Stomach (tissue), 8 donors: ENCODE measurements at regions not wholly inside any gene's neighbourhood (a gene's known extent, or its start where the extent isn't known, plus 50 kb on each side); places are given as distances from the start of the nearest gene placed in this dataset.

Source experiments
- DNase-seq, 2 donors: peaks; one replicate each; pipeline versions ENCODE4 v3.0.0 to v3.0.0-alpha.2; 2013 to 2019
- H3K27ac ChIP-seq, 5 donors: fragments of 200-600 bp in 4 of 5; sonication (generic) in 4 of 5; one replicate each; pipeline ENCODE4 v1.5.1; 2013 to 2019; ENCODE audit warnings: mild to moderate bottlenecking in 1 of 5, moderate library complexity in 1 of 5
- H3K27me3 ChIP-seq, 3 donors: fragments of 200-600 bp; sonication (generic); one replicate each; pipeline ENCODE4 v1.5.1; 2017 to 2019; ENCODE audit warnings: mixed run types in 1 of 3
- H3K36me3 ChIP-seq, 4 donors: fragments of 200-600 bp; sonication (generic); 1 replicate in 3 of 4; 2 replicates in 1 of 4; pipeline ENCODE4 v1.5.1; 2016 to 2019
- H3K4me1 ChIP-seq, 4 donors: fragments of 200-600 bp; sonication (generic); one replicate each; pipeline ENCODE4 v1.5.1; 2016 to 2019
- H3K4me3 ChIP-seq, 4 donors: fragments of 200-600 bp; sonication (generic) in 3 of 4; one replicate each; pipeline ENCODE4 v1.5.1; 2016 to 2019; ENCODE audit warnings: mild to moderate bottlenecking in 1 of 4
- H3K9me3 ChIP-seq, 4 donors: fragments of 200-600 bp; sonication (generic); one replicate each; pipeline ENCODE4 v1.5.1; 2016 to 2019
- EP300 ChIP-seq: sonication (generic); formaldehyde crosslinking; IDR thresholded peaks from one replicate; pipeline ENCODE4 v1.6.1; 2017; ENCODE audit warnings: antibody characterized with exemption
- POLR2A ChIP-seq, 4 donors: fragments of 450-650 bp; IDR thresholded peaks; one replicate each; pipeline ENCODE4 v1.6.1; 2016; ENCODE audit warnings: antibody characterized with exemption in 4 of 4, control low read depth in 2 of 4, mild to moderate bottlenecking in 1 of 4, moderate library complexity in 1 of 4
- POLR2AphosphoS5 ChIP-seq, 3 donors: sonication (generic); formaldehyde crosslinking; IDR thresholded peaks; one replicate each; pipeline ENCODE4 v1.6.1; 2016; ENCODE audit warnings: antibody characterized with exemption in 3 of 3
- WGBS, 5 donors: extraction: QIAGEN DNeasy Blood & Tissue Kit in 3 of 5; methylation state at CpG; one replicate each; pipeline versions ENCODE4 v1.1.5 to v1.1.7; 2013 to 2018; 5-methylcytosine and 5-hydroxymethylcytosine counted together
- intact Hi-C: fragments of 100-400 bp; cut with DNase I; formaldehyde crosslinking; loops from one replicate; pipeline ENCODE4 v1.15.1; 2023; ENCODE audit warnings: low total_unique reads
- TF ChIP-seq, protein P1 (sequence below), 7 experiments: fragments of 450-650 bp in 4 of 7; fragments of 200-600 bp in 3 of 7; sonication (generic) in 3 of 7; IDR thresholded peaks; one replicate each; pipeline ENCODE4 v1.5.1; 2016 to 2019; ENCODE audit warnings: antibody characterized with exemption in 7 of 7, control low read depth in 2 of 7, mild to moderate bottlenecking in 1 of 7
- donor health status: healthy with polysubstance abuse.
- donor health status: Bipolar disorder and iron deficiency.
- donor health status: healthy.

- WGBS, 5 donors: 41 to 76% (median 45%) methylated on average over 1 of the region's 1 CpG
- H3K27ac ChIP-seq: no peak overlapping the region
- no peak for DNase-seq
- no peak overlapping the region for H3K4me3 ChIP-seq
- peaks cover 0 to 9% (median 0%) of the 10 kb centered on the region in 4 donors for H3K9me3 ChIP-seq
- H3K27me3 ChIP-seq: no peaks in the 10 kb centered on the region
- H3K36me3 ChIP-seq: no peaks in the 10 kb centered on the region
- no peaks in the 10 kb centered on the region for H3K4me1 ChIP-seq
- TF ChIP-seq, protein P1, sequence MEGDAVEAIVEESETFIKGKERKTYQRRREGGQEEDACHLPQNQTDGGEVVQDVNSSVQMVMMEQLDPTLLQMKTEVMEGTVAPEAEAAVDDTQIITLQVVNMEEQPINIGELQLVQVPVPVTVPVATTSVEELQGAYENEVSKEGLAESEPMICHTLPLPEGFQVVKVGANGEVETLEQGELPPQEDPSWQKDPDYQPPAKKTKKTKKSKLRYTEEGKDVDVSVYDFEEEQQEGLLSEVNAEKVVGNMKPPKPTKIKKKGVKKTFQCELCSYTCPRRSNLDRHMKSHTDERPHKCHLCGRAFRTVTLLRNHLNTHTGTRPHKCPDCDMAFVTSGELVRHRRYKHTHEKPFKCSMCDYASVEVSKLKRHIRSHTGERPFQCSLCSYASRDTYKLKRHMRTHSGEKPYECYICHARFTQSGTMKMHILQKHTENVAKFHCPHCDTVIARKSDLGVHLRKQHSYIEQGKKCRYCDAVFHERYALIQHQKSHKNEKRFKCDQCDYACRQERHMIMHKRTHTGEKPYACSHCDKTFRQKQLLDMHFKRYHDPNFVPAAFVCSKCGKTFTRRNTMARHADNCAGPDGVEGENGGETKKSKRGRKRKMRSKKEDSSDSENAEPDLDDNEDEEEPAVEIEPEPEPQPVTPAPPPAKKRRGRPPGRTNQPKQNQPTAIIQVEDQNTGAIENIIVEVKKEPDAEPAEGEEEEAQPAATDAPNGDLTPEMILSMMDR (IDR thresholded peaks at IDR 0.05): no peak
- TF ChIP-seq POLR2A (IDR thresholded peaks at IDR 0.05) (no peak), EP300 (no peak), POLR2AphosphoS5 (IDR thresholded peaks at IDR 0.05) (no peak)
- intact Hi-C loops: no loop called here
Observed at GRCh38 chr6:105824732-105825131, 261.4 kb upstream of the PRDM1 start.

- Histone ChIP-seq H3K27me3 (no peaks in the 10 kb centered on the region), H3K27ac (no peak overlapping the region), H3K9me3 (peaks cover 0 to 5% (median 0%) of the 10 kb centered on the region in 4 donors), H3K4me3 (no peak overlapping the region), H3K36me3 (no peaks in the 10 kb centered on the region), H3K4me1 (no peaks in the 10 kb centered on the region)
- 74 to 100% (median 95%) methylated on average over 1 of the region's 1 CpG for WGBS, 5 donors
- TF ChIP-seq, protein P1 (IDR thresholded peaks at IDR 0.05): no peak
- TF ChIP-seq POLR2A (IDR thresholded peaks at IDR 0.05) (no peak), EP300 (no peak), POLR2AphosphoS5 (IDR thresholded peaks at IDR 0.05) (no peak)
- intact Hi-C loops: no loop called here
- DNase-seq: no peak
Observed at GRCh38 chr6:105821777-105822176, 264.4 kb upstream of the PRDM1 start.

DNA sequence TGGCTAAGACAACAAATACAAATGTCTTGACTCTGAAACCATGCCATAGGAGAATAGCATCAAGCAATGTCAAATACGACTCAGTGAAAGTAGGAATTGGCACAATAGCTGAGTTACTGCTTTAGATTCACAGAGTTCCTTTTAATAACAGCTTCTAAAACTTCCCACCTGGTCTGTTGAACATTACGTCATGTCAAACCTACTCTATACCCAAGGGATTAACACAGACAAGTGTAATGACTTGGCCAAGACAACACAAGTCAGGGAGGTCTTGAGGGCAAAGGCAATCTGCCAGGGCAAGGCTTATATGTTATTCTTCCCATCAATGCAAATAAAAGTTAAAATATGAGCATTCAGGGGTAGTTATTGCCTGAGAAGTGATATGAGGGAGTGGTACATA is 265.1 kb upstream of the PRDM1 start:
- Histone ChIP-seq H3K36me3 (no peaks in the 10 kb centered on the region), H3K27me3 (no peaks in the 10 kb centered on the region), H3K4me3 (no peak overlapping the region), H3K27ac (no peak overlapping the region), H3K4me1 (no peaks in the 10 kb centered on the region), H3K9me3 (peaks cover 0 to 3% (median 0%) of the 10 kb centered on the region in 4 donors)
- intact Hi-C loops: no loop called here
- DNase-seq: no peak
- 74 to 89% (median 86%) methylated on average over 2 of the region's 2 CpGs for WGBS, 5 donors
- no peak for TF ChIP-seq POLR2A (IDR thresholded peaks at IDR 0.05)
- TF ChIP-seq EP300: no peak
- TF ChIP-seq, protein P1 (IDR thresholded peaks at IDR 0.05): no peak
- no peak for TF ChIP-seq POLR2AphosphoS5 (IDR thresholded peaks at IDR 0.05)

- Histone ChIP-seq H3K36me3 (no peaks in the 10 kb centered on the region), H3K4me1 (no peaks in the 10 kb centered on the region), H3K4me3 (no peak overlapping the region), H3K9me3 (peaks cover 0 to 3% (median 0%) of the 10 kb centered on the region in 4 donors), H3K27me3 (no peaks in the 10 kb centered on the region), H3K27ac (no peak overlapping the region)
- DNase-seq: no peak
- intact Hi-C loops: no loop called here
- 75 to 85% (median 84%) methylated on average over 2 of the region's 2 CpGs for WGBS, 5 donors
- TF ChIP-seq, protein P1 (IDR thresholded peaks at IDR 0.05): no peak
- TF ChIP-seq POLR2AphosphoS5 (IDR thresholded peaks at IDR 0.05) (no peak), EP300 (no peak), POLR2A (IDR thresholded peaks at IDR 0.05) (no peak)
Observed at GRCh38 chr6:105819745-105820144, 266.4 kb upstream of the PRDM1 start.
